Loucy (cell line): ENCODE measurements at regions not wholly inside any gene's neighbourhood (a gene's known extent, or its start where the extent isn't known, plus 50 kb on each side); places are given as distances from the start of the nearest gene placed in this dataset.

Experiments
- CTCF ChIP-seq: fragments of 200-600 bp; sonication (generic); conservative IDR thresholded peaks from 2 replicates; pipeline ENCODE4 v1.5.1; 2014; ENCODE audit warnings: mild to moderate bottlenecking, antibody characterized with exemption, low read length
- EZH2phosphoT487 ChIP-seq: fragments of 200-600 bp; IDR thresholded peaks from 2 replicates; pipeline ENCODE4 v1.6.1; 2018; ENCODE audit warnings: antibody characterized with exemption, mild to moderate bottlenecking, moderate library complexity, borderline replicate concordance

GRCh38 chr11:69563306-69563705, 77.7 kb upstream of the CCND1 start:
- no peak for TF ChIP-seq CTCF
- TF ChIP-seq EZH2phosphoT487 = no peak
